ENCODE measurements at regions not wholly inside any gene's neighbourhood (a gene's known extent, or its start where the extent isn't known, plus 50 kb on each side); places are given as distances from the start of the nearest gene placed in this dataset.

GRCh38 chr18:56021809-56022195 lies 433.8 kb upstream of the TCF4 start:
- TF ChIP-seq POLR2A (IDR thresholded peaks at IDR 0.05) (no peak), EP300 (IDR thresholded peaks at IDR 0.05) (no peak), CTCF (IDR thresholded peaks at IDR 0.05) (no peak)
- H3K4me3 ChIP-seq, result no peak overlapping the region
- 89 to 96% (median 94%) methylated on average over 1 of the region's 1 CpG for WGBS, 3 donors
- H3K36me3 ChIP-seq, result no peaks in the 10 kb centered on the region
- H3K27me3 ChIP-seq, result no peaks in the 10 kb centered on the region
- no peak for DNase-seq
- no peaks in the 10 kb centered on the region for H3K9me3 ChIP-seq
- intact Hi-C loops (cut with DNase I), result no loop called here
- no peak overlapping the region for H3K27ac ChIP-seq
- H3K4me1 ChIP-seq (ENCODE audit: insufficient read depth), result peaks cover 1% of the 10 kb centered on the region

- WGBS, 3 donors, result 73 to 85% (median 84%) methylated on average over 1 of the region's 1 CpG
Measured at GRCh38 chr18:56021136-56021808, 433.3 kb upstream of the TCF4 start.

GRCh38 chr18:56019908-56020307 lies 431.9 kb upstream of the TCF4 start:
- H3K9me3 ChIP-seq, result no peaks in the 10 kb centered on the region
- H3K4me1 ChIP-seq (ENCODE audit: insufficient read depth), result peaks cover 1% of the 10 kb centered on the region
- no peaks in the 10 kb centered on the region for H3K27me3 ChIP-seq
- H3K36me3 ChIP-seq, result no peaks in the 10 kb centered on the region
- 84 to 92% (median 91%) methylated on average over 5 of the region's 5 CpGs for WGBS, 3 donors
- DNase-seq, result no peak
- H3K27ac ChIP-seq, result no peak overlapping the region
- TF ChIP-seq CTCF (IDR thresholded peaks at IDR 0.05), result no peak
- no peak for TF ChIP-seq POLR2A (IDR thresholded peaks at IDR 0.05)
- no peak for TF ChIP-seq EP300 (IDR thresholded peaks at IDR 0.05)
- no peak overlapping the region for H3K4me3 ChIP-seq
- intact Hi-C loops (cut with DNase I), result no loop called here

More at GRCh38 chr18:56021136-56021808, 433.3 kb upstream of the TCF4 start:
- H3K36me3 ChIP-seq, result no peaks in the 10 kb centered on the region
- no peak overlapping the region for H3K27ac ChIP-seq
- peaks cover 1% of the 10 kb centered on the region for H3K4me1 ChIP-seq (ENCODE audit: insufficient read depth)
- intact Hi-C loops (cut with DNase I), result no loop called here
- TF ChIP-seq EP300 (IDR thresholded peaks at IDR 0.05) (no peak), CTCF (IDR thresholded peaks at IDR 0.05) (no peak), POLR2A (IDR thresholded peaks at IDR 0.05) (no peak)
- no peak for DNase-seq
- H3K4me3 ChIP-seq, result no peak overlapping the region
- H3K27me3 ChIP-seq, result no peaks in the 10 kb centered on the region
- no peaks in the 10 kb centered on the region for H3K9me3 ChIP-seq

GRCh38 chr18:56019156-56019555 lies 431.2 kb upstream of the TCF4 start:
- H3K9me3 ChIP-seq, result no peaks in the 10 kb centered on the region
- no peak overlapping the region for H3K4me3 ChIP-seq
- H3K27ac ChIP-seq, result no peak overlapping the region
- TF ChIP-seq EP300 (IDR thresholded peaks at IDR 0.05) (no peak), POLR2A (IDR thresholded peaks at IDR 0.05) (no peak), CTCF (IDR thresholded peaks at IDR 0.05) (no peak)
- no peaks in the 10 kb centered on the region for H3K27me3 ChIP-seq
- WGBS, 3 donors, result 42 to 88% (median 76%) methylated on average over 2 of the region's 2 CpGs
- H3K4me1 ChIP-seq (ENCODE audit: insufficient read depth), result peaks cover 1% of the 10 kb centered on the region
- intact Hi-C loops (cut with DNase I), result no loop called here
- H3K36me3 ChIP-seq, result no peaks in the 10 kb centered on the region
- no peak for DNase-seq

Measured in ovary (tissue), 7 donors.